HG03460 (cell line): ENCODE measurements at regions not wholly inside any gene's neighbourhood (a gene's known extent, or its start where the extent isn't known, plus 50 kb on each side); places are given as distances from the start of the nearest gene placed in this dataset.

Experiments used
- ATAC-seq: cut with Tn5 transposase; IDR thresholded peaks from one replicate; pipeline ENCODE4 v1.9.1; 2021; ENCODE audit not compliant: unreplicated experiment

DNA sequence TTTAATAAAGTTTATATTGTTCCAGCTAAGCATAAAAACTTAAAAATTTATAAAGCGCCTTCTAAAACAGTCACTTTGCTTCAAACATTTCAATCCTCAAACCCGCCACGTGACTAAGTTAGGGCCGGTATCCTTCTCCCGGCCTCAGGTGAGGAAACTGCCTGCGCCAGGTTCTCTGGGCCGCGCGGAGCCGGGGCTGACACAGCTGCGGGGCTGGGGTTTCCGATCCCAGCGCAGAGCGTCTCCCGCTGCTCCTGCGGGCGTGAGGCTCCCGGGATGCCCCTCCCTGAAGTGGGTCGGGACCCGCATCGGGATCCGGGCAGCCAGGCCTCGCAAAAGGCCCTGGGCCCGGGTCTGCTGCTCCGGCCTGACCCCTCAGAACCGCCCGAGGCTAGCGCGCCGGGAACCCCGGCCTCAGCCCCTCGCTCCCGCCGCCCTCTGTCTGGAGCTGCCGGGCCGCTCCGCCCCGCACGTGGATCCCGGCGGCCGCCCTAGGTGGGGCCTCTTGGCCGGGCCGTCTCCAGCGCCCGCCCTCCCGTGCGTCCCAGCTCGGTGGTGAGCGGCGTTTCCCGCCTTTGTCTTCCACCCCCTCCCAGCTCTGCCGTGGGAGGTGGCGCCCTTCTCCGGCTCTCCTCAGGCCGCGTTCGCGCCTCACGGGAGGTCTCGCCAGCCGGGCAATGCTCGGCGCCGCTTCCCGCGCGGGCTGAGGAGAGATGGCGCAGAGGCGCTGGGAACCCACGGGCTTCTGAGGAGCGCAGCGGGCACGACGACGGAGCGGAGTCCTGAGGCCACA is 267.9 kb downstream of the DLL1 start:
- no peak for ATAC-seq

DNA sequence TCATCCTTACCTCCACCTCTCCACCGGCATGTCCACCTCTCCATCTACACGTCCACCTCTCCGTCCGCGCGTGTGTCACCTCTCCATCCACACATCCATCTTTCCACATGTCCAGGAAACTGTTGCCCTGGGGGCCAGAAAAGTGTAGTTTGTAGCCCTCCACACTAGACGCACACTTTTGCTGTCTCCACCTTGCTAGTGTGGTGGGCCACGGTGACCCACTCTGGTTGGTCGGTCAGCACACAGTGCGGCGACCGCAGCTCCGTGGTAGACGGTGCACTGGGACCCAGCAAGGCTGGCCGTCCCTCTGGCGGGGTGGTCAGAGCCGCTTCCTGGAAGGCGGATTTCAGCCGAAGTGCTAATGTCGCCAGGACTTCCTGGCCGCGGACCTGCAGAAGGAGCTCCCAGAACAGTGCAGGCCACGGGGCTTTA is 268.6 kb downstream of the DLL1 start:
- ATAC-seq = no peak

DNA sequence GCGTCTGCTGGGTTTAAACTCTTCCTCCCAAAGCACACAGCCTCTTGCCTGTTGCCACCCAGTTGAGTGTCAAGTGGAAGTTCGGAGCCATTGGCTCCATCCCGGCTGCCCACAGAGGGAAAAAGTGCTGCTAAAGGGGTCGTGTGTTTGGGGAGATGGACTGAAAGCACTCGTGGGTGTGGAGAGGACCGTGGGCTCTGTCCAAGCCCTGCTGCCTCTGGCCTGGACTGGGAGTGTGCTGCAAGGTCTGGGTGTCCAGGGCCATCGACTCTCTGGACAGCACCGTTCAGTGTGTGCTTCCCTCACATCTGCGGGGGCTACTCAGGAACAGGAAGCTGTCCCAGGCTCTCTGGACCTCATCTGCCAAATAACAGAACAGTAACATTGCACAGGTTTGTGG is 269.3 kb downstream of the DLL1 start:
- ATAC-seq = no peak

DNA sequence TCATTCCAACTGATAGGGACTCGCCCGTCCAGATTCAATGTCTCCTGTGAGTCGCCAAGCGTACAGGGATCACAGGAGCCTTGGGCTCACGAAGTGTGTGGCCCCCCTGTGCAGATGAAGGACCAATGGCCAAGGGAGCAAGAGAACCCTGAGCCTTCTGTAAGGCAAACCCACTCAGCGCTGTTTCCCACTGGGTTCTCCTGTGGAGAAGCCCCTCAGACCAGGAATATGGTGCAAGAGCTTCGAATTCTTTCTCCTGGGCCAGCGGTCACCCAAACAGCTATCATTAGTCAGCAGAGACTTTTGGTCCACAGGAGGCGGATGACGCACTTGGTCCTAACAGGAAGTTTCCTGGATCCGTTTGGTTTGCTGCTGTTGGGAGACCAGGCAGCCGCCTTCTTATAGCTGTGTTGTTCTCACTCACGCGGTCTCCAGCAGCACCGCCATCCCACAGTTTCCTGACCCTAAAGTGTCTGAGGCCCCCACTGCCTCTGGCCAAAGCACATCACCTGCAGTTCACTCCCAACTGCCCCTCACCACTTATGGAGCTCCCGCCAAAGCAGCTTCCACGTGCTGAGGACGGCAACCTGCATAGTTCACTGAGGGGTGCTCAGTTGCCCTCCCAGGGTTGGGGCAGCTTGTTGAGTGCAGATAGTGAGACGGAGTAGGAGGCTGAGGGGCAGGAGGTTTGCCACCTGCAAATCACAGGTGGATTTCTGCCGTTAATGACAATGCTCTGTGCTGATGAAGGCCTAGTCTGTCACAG is 268.6 kb downstream of the ERMARD start:
- ATAC-seq = no peak

DNA sequence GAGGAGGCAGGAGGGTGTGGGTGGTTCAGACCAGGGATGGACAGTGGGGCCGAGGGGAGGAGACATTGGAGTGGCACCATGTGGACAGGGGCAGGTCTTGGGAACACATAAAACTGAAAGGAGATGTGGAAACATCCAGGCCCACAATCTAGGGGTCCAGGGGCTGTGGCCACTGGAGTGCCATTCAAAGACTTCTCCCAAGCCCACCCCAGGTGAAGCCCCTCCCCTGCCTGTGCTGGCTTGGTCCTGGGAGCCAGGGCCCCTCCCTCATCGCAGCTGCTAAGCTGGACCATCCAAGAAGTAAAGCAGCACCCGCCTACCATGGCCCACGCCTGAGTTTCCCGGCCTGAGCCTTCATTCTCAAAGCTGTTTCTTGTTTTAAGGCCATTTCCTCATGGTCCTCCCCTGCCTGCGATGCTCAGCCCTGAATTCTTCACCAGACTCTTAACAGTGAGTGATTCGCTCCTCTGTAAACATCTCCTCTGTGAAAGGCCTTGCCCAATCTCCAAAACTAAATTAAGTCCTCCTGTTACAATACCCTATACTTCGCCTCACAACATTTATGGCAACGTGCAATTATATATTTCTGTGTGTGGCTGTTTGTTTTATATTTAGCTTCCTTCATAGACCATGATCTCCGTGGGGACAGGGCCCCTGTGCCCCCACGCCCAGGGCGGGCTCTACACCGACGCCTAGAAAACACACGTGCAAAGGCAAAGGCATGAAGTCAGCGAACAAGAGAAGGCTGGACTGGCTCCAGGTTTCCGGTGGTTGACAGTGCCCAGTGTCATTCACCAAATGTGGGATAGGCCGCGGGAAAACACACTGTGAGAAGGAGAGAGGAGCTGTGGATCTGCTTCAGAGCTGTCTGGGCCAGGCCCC is 267.8 kb downstream of the ERMARD start:
- no peak for ATAC-seq

DNA sequence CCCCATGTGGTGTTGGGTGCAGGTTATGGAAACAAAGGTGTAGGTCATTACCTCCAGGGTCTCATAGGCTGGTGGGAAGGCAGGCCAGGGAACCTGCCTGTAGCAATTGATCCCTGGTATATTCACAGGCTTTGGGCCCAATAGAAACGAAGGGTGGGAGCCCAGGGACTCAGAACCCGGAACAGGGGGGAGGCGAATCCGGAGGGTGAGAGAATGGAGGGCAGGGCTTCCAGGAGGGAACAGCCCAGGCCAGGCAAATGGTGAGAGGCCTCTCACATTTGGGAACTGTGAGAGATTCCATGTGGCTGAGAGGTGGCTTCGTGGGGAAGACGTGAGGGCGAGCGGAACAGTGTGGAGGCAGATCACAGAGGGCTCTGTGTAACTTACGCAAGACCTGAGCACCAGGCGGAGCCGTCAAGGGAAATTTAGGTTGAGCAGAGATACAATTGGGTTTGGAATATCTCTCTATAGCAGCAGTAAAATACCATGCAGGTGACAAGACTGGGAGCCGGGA is 267.1 kb downstream of the ERMARD start:
- no peak for ATAC-seq

DNA sequence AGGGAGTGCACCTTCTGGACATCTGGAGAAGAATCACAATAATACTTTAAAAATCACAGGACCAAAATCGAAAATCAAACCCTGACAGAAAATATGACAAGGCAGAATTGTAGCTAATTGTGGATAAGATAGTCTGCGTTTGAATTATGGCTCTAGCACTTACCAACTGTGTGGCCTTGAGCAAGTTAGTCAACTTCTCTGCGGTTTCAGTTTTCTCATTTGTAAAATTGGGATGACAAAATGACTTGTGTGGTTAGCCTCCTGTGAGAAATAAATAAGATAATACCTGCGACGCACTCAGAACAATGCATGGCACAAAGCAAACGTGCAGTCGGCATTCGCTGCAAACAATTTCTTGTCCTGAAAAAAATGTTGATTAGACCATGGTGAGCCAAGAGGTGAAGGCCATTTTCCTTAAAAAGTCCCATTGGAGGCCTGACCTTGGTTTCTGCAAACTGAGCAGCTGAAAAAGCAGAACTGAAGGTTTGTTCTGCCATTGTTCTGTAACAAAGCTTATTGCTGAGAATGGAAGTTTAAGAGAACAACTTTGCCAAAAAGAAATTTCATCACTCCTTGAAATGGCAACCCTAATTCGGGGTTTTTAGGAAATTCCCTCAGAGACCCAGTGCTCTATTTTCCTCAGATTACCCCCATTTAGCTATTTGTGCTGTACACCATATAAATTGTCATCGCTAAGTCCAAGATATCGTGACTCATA is 266.3 kb downstream of the ERMARD start:
- ATAC-seq = no peak

DNA sequence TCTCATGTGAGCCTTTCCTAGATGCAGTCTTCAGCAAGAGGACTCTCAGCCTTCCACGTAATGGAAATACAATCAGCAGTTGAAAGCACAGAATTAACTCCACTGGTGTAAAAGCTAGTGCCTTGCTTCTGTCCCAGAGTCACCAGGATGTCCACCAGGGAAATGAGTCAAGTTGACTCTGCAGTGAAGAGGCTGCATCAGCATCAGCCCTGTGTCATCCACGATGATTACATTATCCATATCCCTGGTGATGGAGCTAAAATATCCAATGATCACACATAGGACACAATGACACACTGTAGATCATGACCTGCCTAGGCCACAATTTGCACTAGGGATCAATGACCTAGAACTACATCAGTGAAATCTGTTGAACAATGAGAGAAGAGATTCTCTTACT is 262.4 kb downstream of the ERMARD start:
- no peak for ATAC-seq

DNA sequence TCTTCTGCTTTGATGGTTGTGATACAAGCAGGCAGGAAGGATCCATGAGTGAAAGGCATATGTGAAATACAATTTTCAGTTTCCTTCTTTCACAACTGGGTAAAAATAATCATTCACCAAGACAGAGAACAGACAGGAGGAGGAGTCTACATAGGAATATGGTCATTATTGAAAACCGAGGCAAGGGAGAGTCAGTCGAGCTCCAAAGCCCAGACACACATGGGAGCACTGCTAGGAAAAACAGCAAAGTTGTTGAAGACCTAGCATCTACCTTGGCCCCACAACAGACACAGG is 260.6 kb downstream of the ERMARD start:
- no peak for ATAC-seq

DNA sequence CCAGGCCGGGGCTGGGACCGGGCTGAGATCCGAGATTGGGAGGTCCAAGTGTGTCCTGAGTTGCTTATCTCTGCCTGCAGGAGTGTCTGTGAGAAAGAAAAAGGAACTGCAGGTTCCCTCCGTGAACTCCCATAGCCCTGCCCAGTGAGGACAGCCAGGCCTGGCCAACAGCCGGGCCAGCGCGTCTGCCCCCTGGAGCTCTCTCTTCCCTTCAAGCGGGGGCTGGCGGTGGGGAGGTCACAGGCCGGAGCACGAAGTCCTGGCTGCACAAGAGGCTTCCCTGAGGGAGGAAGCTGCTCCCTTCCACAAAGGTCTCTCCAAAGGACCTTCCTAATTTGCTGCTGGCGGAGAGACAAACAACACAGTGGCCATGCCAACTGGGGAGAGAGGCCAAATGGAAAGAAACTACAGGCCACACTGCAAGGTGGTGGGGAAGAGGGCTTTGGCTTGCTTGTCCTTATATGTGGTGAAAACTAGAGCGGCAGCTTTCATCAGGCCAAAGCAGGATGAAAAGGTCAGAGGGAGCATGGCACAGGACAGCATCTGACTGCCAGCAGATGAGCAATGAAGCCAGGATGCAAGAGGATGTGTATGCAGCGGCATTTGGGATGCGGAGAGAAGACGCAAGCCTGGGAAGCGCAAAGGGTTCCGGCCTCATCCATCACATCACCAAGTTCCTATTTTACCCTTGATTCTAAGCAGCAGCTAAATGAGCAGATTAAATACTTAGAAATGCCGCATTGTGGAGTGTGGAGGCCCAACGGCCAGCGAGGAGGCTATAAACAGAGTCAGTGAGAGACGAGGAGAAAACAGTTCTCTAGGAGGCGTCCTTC is 260.0 kb downstream of the ERMARD start:
- no peak for ATAC-seq

DNA sequence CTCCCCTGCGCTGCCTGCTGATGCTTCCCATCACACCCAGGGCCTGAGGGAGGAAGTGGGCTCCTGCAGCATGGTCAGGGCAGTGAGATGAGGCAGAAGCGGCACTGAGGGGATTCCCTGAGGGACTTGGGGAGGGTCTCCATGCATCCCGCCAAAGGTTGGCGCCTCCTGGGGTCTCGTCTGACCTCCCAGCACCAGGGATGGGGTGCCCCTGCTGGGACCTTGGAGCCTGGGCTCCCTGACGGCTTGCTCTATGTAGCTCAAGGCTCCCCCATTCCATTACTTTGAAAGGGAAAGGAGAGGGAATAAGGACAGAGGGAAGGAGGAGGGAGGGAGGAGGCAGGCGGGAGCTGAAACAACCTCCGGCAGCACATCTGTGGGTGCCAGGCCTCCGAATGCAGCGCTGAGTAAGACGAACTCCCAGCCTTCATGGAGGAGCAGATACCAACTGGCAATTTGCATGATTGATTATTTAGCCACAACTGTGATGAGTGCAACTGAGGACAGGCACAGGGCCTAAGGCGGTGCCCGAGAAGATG is 259.3 kb downstream of the ERMARD start:
- no peak for ATAC-seq

DNA sequence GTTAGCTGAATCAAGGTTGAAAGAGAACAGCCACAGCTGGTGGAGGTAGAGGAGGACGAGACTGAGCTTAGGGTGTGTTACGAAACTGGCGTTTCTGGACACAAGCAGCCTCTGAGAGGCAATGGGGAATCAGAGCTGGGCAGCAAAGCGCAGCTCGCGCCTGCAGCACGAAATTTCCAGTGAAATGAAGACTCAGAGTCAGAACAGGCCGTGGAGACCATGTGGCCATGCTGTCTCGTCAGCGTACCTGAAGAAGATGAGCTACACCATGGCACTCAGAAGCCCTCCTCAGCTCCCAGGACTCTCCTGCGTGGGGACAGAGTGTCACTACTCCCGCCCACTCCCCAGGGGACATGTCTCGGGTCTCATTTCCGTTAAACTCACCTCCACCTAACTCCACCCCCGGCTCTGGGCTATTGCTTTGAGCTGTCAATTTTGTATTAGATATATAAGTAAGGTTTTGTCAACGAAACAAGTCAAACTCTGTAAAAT is 256.9 kb downstream of the ERMARD start:
- ATAC-seq = no peak

DNA sequence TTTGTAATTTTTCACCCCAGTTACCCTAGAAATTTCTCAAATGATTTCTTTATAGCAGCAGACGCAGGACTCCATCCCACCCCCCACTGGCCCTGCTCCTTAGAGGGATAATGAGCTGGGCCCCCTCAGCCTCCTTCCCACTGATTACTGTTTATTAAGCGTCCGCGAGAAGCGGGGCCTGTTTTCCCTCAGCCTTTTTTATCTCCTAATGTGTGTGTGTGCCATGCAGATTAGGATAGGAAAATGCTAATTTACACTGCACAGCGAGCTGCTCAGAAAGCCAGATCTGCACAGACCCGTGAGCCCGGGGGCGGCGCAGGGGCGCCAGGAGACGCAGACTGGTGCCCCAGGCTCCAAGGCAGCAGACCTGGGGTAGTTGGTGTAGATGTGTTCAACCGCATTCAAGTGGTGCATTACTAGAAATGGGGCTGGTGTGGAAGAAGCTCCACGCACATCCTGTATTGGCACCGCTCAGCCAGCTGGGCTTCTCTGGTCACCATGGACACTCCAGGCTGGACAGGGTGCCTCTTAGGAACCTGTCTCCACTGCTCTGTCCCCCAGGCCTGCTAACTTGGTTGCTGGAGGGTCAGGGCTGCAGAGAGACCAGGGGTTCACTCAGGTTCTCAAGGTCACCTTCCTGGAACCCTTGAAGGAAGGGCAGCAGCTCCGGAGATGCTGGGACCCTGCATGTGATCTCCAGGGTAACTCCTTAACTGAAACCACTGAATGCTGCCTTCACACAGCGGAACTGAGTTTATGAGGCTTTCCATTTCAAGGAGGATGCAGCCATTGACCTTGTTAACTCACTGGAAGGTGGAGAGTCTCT is 256.3 kb downstream of the ERMARD start:
- no peak for ATAC-seq

DNA sequence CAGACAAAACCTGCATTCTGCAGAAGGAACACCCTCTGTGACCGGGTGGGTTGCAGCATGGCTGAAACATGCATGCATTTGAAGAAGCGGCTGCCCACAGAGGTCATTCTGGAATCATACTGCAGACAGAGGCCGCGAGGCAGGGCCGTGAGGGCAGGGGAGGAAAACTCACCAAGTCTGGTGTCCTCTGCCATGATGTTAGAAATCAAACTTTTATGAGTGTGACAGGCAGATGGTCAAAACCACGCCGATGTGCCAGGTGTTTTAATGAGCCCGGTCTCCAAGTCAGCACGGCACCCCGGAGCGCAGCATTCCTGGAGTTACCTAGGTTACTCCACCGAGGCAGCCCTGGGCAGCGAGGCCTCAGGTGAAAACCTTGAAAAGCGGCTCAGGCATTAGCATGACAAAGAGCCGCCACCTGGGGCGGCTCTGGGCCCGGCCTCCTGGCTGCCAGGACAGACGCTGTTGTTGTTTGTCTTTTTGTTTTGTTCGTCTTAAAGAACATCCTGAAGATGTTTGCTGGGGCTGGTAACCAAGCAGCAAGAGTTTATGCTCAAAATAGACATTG is 255.6 kb downstream of the ERMARD start:
- ATAC-seq = no peak

DNA sequence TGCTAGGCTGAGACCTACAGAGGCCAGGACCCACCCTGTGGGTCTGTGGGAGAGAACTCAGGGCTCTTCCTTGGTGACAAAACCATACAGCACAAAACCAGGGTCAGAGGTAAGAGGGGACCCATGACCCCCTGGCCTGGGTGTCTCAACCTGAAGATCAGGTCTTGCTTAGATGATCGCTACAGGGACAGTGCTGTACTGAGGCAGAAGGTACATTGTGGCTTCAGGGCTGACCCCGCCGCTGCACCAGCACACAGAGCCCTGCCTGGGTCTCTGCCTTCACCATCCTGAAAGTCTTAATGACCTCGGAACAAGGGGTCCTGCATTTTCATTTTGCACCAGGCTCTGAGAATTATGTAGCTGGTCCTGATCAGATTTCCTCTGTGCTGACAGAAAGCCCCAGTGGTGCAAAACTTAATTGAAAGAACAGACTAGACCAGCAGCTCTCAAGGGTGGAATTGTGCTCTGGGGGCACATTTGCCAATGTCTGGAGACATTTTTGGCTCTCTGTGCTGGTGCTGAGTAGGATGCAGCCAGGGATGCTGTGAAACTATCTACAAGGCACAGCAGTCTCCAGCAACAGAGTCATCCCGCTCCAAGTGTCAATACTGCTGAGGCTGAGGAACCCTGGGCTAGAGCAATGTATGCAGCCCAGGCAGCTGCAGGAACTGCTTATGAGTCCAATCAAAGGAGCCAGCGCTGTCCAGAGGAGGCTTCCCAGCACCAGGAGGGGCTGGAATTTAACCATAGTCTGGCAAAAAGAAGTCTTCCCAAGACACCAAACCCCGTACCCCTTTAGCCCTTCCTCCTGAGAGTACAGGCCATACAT is 254.9 kb downstream of the ERMARD start:
- no peak for ATAC-seq

DNA sequence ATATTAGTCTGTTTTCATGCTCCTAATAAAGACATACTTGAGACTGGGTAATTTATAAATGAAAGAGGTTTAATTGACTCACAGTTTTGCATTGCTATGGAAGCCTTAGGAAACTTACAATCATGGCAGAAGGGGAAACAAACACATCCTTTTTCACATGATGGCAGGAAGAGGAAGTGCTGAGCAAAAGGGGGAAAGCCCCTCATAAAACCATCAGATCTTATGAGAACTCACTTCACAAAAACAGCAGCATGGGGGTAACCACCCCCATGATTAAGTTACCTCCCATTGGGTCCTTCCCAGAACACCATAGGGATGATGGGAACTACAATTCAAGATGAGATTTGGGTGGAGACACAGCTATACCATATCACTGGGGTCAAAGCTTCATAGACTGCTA is 254.2 kb downstream of the ERMARD start:
- no peak for ATAC-seq

DNA sequence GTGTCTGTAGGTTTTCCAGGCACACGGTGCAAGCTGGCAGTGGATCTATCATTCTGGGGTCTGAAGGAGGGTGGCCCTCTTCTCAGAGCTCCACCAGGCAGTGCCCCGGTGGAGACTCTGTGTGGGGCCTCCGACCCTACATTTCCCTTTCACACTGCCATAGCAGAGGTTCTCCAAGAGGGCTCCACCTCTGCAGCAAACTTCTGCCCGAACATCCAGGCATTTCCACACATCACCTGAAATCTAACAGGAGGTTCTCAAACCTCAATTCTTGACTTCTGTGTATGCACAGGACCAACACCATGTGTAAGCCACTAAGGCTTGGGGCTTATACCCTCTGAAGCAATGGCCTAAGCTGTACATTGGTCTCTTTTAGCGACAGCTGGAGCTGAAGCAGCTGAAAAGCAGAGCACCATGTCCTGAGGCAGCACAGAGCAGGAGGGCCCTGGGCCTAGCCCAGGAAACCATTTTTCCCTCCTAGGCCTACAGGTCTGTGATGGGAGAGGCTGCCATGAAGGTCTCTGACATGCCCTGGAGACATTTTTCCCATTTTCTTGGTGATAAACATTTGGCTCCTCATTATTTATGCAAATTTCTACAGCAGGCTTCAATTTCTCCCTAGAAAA is 253.3 kb downstream of the ERMARD start:
- no peak for ATAC-seq
